ENCODE measurements at regions not wholly inside any gene's neighbourhood (a gene's known extent, or its start where the extent isn't known, plus 50 kb on each side); places are given as distances from the start of the nearest gene placed in this dataset.

DNA sequence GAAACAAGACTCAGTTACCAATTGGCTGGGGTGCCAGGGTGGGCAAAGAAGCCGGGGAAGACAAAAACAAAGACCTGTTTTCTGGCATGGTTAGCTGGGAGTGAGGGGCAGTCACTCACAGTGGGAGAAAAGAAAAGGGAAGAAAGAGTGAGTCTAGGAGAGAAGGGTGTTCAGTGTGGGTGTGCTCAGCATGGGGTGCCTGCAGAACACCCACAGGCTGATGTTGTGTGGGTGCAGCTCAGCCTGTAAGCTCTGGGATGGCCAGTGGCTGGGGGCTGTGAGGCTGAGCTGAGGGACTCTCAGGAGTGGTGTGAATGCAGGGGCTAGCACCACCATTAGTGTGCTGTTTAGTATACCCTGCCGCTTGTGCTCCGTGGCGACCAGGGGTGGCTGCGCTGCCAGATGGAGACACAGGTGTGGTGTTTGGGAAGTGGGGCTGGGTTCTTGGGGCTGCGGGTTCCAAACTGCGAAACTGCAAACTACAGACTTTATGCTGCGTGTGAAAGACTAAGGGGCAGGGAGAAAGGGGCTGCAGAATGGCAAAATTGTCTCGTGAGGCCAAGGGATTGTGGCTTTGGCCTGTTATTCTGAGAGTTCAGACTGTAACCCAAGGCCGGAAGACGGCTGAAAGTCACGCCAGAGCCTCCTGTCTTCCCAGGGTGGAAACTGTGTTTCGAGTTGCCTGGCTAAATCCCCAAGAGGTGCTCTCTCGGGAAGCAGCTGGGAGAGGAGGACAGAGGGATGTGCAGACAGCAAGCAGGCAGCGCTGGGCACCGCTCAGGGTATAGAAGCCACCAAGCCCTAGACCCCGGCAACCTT is 156.3 kb downstream of the TTC32 start:
- TF ChIP-seq, protein P1, sequence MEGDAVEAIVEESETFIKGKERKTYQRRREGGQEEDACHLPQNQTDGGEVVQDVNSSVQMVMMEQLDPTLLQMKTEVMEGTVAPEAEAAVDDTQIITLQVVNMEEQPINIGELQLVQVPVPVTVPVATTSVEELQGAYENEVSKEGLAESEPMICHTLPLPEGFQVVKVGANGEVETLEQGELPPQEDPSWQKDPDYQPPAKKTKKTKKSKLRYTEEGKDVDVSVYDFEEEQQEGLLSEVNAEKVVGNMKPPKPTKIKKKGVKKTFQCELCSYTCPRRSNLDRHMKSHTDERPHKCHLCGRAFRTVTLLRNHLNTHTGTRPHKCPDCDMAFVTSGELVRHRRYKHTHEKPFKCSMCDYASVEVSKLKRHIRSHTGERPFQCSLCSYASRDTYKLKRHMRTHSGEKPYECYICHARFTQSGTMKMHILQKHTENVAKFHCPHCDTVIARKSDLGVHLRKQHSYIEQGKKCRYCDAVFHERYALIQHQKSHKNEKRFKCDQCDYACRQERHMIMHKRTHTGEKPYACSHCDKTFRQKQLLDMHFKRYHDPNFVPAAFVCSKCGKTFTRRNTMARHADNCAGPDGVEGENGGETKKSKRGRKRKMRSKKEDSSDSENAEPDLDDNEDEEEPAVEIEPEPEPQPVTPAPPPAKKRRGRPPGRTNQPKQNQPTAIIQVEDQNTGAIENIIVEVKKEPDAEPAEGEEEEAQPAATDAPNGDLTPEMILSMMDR (IDR thresholded peaks at IDR 0.05): no peak
- TF ChIP-seq POLR2A (IDR thresholded peaks at IDR 0.05): no peak

All from esophagus squamous epithelium (tissue), 4 donors.